Stomach (tissue), 4 donors: ENCODE measurements at regions not wholly inside any gene's neighbourhood (a gene's known extent, or its start where the extent isn't known, plus 50 kb on each side); places are given as distances from the start of the nearest gene placed in this dataset.

Experiments used
- EP300 ChIP-seq: sonication (generic); formaldehyde crosslinking; IDR thresholded peaks from one replicate; pipeline ENCODE4 v1.6.1; 2017; ENCODE audit warnings: antibody characterized with exemption
- POLR2A ChIP-seq, 4 donors: fragments of 450-650 bp; IDR thresholded peaks; one replicate each; pipeline ENCODE4 v1.6.1; 2016; ENCODE audit warnings: antibody characterized with exemption in 4 of 4, control low read depth in 2 of 4, mild to moderate bottlenecking in 1 of 4, moderate library complexity in 1 of 4
- POLR2AphosphoS5 ChIP-seq, 3 donors: sonication (generic); formaldehyde crosslinking; IDR thresholded peaks; one replicate each; pipeline ENCODE4 v1.6.1; 2016; ENCODE audit warnings: antibody characterized with exemption in 3 of 3
- TF ChIP-seq, protein P1 (sequence below), 7 experiments: fragments of 450-650 bp in 4 of 7; fragments of 200-600 bp in 3 of 7; sonication (generic) in 3 of 7; IDR thresholded peaks; one replicate each; pipeline ENCODE4 v1.5.1; 2016 to 2019; ENCODE audit warnings: antibody characterized with exemption in 7 of 7, control low read depth in 2 of 7, mild to moderate bottlenecking in 1 of 7

DNA sequence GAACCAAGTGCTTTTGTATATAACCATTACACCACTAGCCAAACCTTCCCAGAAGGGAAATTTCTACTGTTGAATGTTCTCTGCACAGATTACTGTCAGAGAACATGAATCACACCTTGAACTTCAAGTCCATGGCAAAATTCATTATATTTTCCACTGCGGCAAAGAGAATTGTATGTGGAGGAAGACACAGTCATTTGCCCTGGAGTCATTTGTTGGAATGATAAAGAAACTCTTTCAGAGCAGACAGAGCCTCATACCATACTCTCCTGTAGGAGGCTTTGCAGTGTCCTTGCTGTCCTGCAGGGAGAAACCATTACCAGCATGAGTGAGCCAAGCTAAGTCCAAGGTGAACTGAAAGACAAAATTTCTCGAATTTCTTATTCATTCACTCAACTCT, 369.0 kb downstream of the ARHGEF28 start:
- TF ChIP-seq, protein P1, sequence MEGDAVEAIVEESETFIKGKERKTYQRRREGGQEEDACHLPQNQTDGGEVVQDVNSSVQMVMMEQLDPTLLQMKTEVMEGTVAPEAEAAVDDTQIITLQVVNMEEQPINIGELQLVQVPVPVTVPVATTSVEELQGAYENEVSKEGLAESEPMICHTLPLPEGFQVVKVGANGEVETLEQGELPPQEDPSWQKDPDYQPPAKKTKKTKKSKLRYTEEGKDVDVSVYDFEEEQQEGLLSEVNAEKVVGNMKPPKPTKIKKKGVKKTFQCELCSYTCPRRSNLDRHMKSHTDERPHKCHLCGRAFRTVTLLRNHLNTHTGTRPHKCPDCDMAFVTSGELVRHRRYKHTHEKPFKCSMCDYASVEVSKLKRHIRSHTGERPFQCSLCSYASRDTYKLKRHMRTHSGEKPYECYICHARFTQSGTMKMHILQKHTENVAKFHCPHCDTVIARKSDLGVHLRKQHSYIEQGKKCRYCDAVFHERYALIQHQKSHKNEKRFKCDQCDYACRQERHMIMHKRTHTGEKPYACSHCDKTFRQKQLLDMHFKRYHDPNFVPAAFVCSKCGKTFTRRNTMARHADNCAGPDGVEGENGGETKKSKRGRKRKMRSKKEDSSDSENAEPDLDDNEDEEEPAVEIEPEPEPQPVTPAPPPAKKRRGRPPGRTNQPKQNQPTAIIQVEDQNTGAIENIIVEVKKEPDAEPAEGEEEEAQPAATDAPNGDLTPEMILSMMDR (IDR thresholded peaks at IDR 0.05), result no peak
- TF ChIP-seq POLR2A (IDR thresholded peaks at IDR 0.05) (no peak), POLR2AphosphoS5 (IDR thresholded peaks at IDR 0.05) (no peak), EP300 (no peak)
